HFFc6 (cell line): ENCODE measurements at regions not wholly inside any gene's neighbourhood (a gene's known extent, or its start where the extent isn't known, plus 50 kb on each side); places are given as distances from the start of the nearest gene placed in this dataset.

Experiments
- DNase-seq: peaks from one replicate; pipeline ENCODE4 v3.0.0-alpha.2; 2018
- H3K27ac Mint-ChIP-seq: 2 replicates; pipeline ENCODE4 v1.8.0; 2020; ENCODE audit warnings: mild to moderate bottlenecking, mixed read lengths
- H3K27me3 Mint-ChIP-seq: 2 replicates; pipeline ENCODE4 v1.8.0; 2021; ENCODE audit warnings: mild to moderate bottlenecking, moderate library complexity, mixed read lengths; ENCODE audit not compliant: insufficient read depth
- H3K36me3 Mint-ChIP-seq: 2 replicates; pipeline ENCODE4 v1.8.0; 2021; ENCODE audit warnings: low read depth, mixed read lengths
- H3K4me1 Mint-ChIP-seq: 2 replicates; pipeline ENCODE4 v1.8.0; 2020; ENCODE audit warnings: low read depth, mixed read lengths
- H3K4me3 Mint-ChIP-seq: 2 replicates; pipeline ENCODE4 v1.8.0; 2020; ENCODE audit warnings: mild to moderate bottlenecking, moderate library complexity, mixed read lengths
- H3K9me3 Mint-ChIP-seq: 2 replicates; pipeline ENCODE4 v1.8.0; 2020; ENCODE audit warnings: mild to moderate bottlenecking, mixed read lengths
- CTCF ChIP-seq: fragments of 200-600 bp; sonication (generic); IDR thresholded peaks from 2 replicates; pipeline ENCODE4 v1.5.0; 2021; ENCODE audit warnings: antibody characterized with exemption, mild to moderate bottlenecking

DNA sequence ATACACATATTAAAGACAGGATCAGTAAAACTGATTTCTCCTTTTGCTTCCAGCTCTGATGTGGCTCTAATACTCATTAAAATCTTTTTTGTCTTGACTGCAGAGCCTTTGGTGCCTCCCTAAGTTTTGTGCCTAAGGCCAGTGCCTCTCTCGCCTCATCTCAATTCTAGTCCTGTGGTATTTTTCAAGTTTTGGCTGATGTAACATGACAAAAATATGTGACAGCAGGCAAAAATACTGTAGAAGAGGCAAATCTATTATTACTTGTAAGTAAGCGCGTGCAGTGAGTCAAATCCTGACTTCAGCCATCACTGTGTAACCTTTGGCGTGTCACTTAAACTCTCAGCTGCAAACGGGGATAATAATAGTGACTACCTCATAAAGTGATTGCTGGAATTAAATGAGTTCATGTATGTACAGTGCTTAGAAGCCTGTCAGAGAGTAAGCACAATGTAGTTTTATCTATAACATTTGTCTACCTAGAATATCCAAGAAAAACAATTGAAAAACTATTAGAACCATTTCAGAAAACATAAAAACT is 74.0 kb downstream of the MAB21L3 start:
- Mint-ChIP-seq H3K4me3 (no peak overlapping the region), H3K27ac (no peak overlapping the region), H3K36me3 (no peaks in the 10 kb centered on the region), H3K4me1 (no peaks in the 10 kb centered on the region), H3K27me3 (peaks cover 21% of the 10 kb centered on the region), H3K9me3 (no peaks in the 10 kb centered on the region)
- TF ChIP-seq CTCF, result no peak
- DNase-seq, result no peak

DNA sequence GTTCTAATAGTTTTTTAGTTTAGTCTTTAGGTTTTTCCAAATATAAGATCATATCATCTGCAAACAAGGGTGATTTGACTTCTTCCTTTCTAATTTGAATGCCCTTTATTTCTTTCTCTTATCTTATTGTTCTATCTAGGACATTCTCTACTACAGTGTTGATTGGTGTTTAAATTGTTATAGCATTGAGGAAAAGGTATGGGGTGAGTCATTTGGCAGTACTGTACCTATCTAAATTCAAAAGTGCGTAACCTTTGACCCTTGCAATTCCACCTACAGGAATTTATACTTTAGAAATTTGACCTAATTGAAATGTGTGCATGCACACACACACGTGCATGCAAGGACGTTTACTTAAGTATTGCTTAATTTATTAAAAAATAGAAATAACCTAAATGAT is 78.3 kb downstream of the MAB21L3 start:
- Mint-ChIP-seq H3K4me1 (no peaks in the 10 kb centered on the region), H3K4me3 (no peak overlapping the region), H3K9me3 (no peaks in the 10 kb centered on the region), H3K36me3 (no peaks in the 10 kb centered on the region), H3K27ac (no peak overlapping the region), H3K27me3 (peaks cover 3% of the 10 kb centered on the region)
- no peak for TF ChIP-seq CTCF
- DNase-seq, result no peak

DNA sequence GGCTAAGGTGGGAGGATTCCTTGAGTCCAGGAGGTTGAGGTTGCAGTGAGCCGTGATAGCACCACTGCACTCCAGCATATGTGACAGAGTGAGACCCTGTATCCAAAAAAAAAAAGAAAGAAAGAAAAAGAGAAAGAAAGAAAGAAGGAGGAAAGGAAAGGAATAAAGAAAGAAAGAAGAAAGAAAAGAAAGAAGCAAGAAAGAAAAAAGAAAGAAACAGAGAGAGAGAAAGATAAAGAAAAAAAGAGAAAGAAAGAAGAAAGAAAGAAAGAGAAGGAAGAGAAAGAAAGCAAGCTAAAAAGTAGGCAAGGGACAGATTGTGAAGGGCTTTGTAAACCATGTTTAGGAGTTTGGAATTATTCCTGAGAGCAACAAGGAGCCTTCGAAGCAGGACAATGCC is 80.1 kb downstream of the MAB21L3 start:
- Mint-ChIP-seq H3K4me3 (no peak overlapping the region), H3K27me3 (peaks cover 5% of the 10 kb centered on the region), H3K4me1 (no peaks in the 10 kb centered on the region), H3K27ac (no peak overlapping the region), H3K36me3 (no peaks in the 10 kb centered on the region), H3K9me3 (no peaks in the 10 kb centered on the region)
- DNase-seq, result no peak
- no peak for TF ChIP-seq CTCF

- DNase-seq, result no peak
- Mint-ChIP-seq H3K36me3 (no peaks in the 10 kb centered on the region), H3K4me1 (no peaks in the 10 kb centered on the region), H3K9me3 (no peaks in the 10 kb centered on the region), H3K27me3 (peaks cover 2% of the 10 kb centered on the region), H3K4me3 (no peak overlapping the region), H3K27ac (no peak overlapping the region)
- TF ChIP-seq CTCF, result no peak
Measured at GRCh38 chr1:116193768-116194167, 82.6 kb downstream of the MAB21L3 start.

GRCh38 chr1:116194568-116194967 is 83.4 kb downstream of the MAB21L3 start:
- no peaks in the 10 kb centered on the region for H3K9me3 Mint-ChIP-seq
- H3K4me3 Mint-ChIP-seq, result no peak overlapping the region
- H3K27ac Mint-ChIP-seq, result no peak overlapping the region
- H3K27me3 Mint-ChIP-seq, result peaks cover 2% of the 10 kb centered on the region
- no peak for TF ChIP-seq CTCF
- no peaks in the 10 kb centered on the region for H3K36me3 Mint-ChIP-seq
- no peaks in the 10 kb centered on the region for H3K4me1 Mint-ChIP-seq
- DNase-seq, result no peak
